ENCODE measurements at regions not wholly inside any gene's neighbourhood (a gene's known extent, or its start where the extent isn't known, plus 50 kb on each side); places are given as distances from the start of the nearest gene placed in this dataset.

DNA sequence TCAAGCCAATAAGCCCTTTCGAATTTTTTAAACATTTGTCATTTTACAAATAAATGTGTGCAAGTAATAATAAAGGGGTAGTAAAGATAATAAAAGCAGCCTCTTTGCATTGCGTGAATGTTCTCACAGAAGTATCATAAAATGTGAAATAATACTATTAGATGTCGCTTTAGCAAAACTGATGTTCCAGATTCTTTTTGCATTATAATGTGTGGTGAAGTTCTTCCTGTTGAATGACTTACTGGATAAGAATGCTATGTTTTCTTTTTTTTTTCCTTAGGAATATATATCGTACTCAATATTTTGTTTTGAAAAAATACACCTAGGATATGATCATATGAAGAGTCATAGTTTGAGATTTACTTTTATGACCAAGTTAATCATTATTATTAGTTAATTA lies 85.2 kb upstream of the CDH12 start:
- no peaks in the 10 kb centered on the region for H3K36me3 ChIP-seq (ENCODE audit: insufficient read depth, low read length)
- no peak overlapping the region for H3K4me3 ChIP-seq (ENCODE audit: low read depth, low read length, poor library complexity, severe bottlenecking)
- TF ChIP-seq EZH2 (IDR thresholded peaks at IDR 0.05; ENCODE audit: borderline replicate concordance, low read length): no peak
- TF ChIP-seq, protein P1, sequence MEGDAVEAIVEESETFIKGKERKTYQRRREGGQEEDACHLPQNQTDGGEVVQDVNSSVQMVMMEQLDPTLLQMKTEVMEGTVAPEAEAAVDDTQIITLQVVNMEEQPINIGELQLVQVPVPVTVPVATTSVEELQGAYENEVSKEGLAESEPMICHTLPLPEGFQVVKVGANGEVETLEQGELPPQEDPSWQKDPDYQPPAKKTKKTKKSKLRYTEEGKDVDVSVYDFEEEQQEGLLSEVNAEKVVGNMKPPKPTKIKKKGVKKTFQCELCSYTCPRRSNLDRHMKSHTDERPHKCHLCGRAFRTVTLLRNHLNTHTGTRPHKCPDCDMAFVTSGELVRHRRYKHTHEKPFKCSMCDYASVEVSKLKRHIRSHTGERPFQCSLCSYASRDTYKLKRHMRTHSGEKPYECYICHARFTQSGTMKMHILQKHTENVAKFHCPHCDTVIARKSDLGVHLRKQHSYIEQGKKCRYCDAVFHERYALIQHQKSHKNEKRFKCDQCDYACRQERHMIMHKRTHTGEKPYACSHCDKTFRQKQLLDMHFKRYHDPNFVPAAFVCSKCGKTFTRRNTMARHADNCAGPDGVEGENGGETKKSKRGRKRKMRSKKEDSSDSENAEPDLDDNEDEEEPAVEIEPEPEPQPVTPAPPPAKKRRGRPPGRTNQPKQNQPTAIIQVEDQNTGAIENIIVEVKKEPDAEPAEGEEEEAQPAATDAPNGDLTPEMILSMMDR (IDR thresholded peaks at IDR 0.05; ENCODE audit: low read length): no peak
- H2AFZ ChIP-seq (ENCODE audit: low read length): no peak overlapping the region
- no peaks in the 10 kb centered on the region for H3K79me2 ChIP-seq (ENCODE audit: insufficient read depth, low read length)
- no peaks in the 10 kb centered on the region for H3K27me3 ChIP-seq (ENCODE audit: insufficient read depth, low read length)
- no peaks in the 10 kb centered on the region for H3F3A ChIP-seq (ENCODE audit: insufficient read depth, low read length)
- H3K4me1 ChIP-seq (ENCODE audit: insufficient read depth, low read length, severe bottlenecking): no peaks in the 10 kb centered on the region
- H3K27ac ChIP-seq (ENCODE audit: low read depth, low read length, poor library complexity, severe bottlenecking): no peak overlapping the region
- no peaks in the 10 kb centered on the region for H3K9me2 ChIP-seq (ENCODE audit: low read depth, low read length)
- no peaks in the 10 kb centered on the region for H4K20me1 ChIP-seq (ENCODE audit: insufficient read depth, low read length)
- H3K4me2 ChIP-seq (ENCODE audit: low read length): no peak overlapping the region
- no peak overlapping the region for H3K9ac ChIP-seq (ENCODE audit: low read length)
- H3K9me3 ChIP-seq (ENCODE audit: low read length): no peaks in the 10 kb centered on the region

DNA sequence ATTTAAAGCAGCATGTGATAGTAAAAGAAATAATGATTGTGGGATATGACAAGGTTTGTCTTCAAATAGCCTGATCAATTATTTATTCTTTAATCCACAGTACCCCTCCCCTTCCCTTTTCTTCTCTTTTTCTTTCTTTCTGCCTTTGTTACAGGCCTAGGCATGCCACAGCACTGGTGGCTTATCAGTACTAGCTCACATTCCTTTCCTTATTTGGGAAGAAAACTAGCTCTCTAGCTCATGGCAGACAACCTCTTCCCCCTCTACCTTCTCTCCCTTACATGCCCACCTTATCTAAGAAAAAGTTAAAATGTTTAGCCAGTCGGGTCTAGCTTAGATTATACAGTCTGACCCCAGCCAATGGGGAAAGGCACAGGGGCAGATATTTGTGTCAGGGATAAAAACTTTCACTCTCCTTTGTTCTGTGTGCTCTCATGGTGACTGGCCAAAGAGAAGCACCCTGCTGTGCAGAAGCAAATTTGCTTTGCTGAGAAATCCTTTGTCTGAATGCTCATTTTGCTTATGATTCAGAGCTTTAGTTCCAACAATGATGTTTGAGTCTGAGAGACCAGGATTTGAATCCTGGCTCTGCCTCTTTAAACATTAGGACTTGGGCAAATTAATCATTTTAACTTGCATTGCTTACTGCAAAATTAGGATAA lies 75.8 kb upstream of the CDH12 start:
- Histone ChIP-seq H3K4me3 (ENCODE audit: low read depth, low read length, poor library complexity, severe bottlenecking) (no peak overlapping the region), H3K79me2 (ENCODE audit: insufficient read depth, low read length) (no peaks in the 10 kb centered on the region), H3K4me2 (ENCODE audit: low read length) (no peak overlapping the region), H3K27ac (ENCODE audit: low read depth, low read length, poor library complexity, severe bottlenecking) (no peak overlapping the region), H3K36me3 (ENCODE audit: insufficient read depth, low read length) (no peaks in the 10 kb centered on the region), H2AFZ (ENCODE audit: low read length) (no peak overlapping the region), H3K9ac (ENCODE audit: low read length) (no peak overlapping the region), H4K20me1 (ENCODE audit: insufficient read depth, low read length) (no peaks in the 10 kb centered on the region), H3K9me2 (ENCODE audit: low read depth, low read length) (no peaks in the 10 kb centered on the region), H3K4me1 (ENCODE audit: insufficient read depth, low read length, severe bottlenecking) (no peaks in the 10 kb centered on the region), H3F3A (ENCODE audit: insufficient read depth, low read length) (no peaks in the 10 kb centered on the region), H3K27me3 (ENCODE audit: insufficient read depth, low read length) (no peaks in the 10 kb centered on the region), H3K9me3 (ENCODE audit: low read length) (no peaks in the 10 kb centered on the region)
- TF ChIP-seq, protein P1 (IDR thresholded peaks at IDR 0.05; ENCODE audit: low read length): no peak
- TF ChIP-seq EZH2 (IDR thresholded peaks at IDR 0.05; ENCODE audit: borderline replicate concordance, low read length): no peak

DNA sequence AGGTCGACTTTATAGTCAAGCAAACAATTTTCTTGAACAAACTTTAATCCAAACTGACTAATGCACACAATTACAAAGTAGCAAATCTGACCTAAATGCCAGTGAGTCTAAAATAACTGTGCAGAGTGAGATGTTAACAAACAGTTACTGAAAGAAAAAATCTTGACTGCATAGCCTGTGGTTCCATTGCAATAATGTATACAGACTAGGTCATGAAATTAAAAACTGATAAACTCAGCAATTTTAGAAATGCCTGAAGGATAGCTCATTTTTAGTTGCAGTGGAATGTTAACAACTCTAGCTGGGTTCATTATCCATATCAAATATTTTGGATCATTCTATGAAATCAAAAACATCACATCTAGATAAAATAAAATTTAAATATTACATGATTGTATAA lies 73.4 kb upstream of the CDH12 start:
- no peak overlapping the region for H3K4me2 ChIP-seq (ENCODE audit: low read length)
- no peaks in the 10 kb centered on the region for H4K20me1 ChIP-seq (ENCODE audit: insufficient read depth, low read length)
- TF ChIP-seq EZH2 (IDR thresholded peaks at IDR 0.05; ENCODE audit: borderline replicate concordance, low read length): no peak
- TF ChIP-seq, protein P1 (IDR thresholded peaks at IDR 0.05; ENCODE audit: low read length): no peak
- H2AFZ ChIP-seq (ENCODE audit: low read length): no peak overlapping the region
- H3K9ac ChIP-seq (ENCODE audit: low read length): no peak overlapping the region
- no peaks in the 10 kb centered on the region for H3K27me3 ChIP-seq (ENCODE audit: insufficient read depth, low read length)
- no peaks in the 10 kb centered on the region for H3K4me1 ChIP-seq (ENCODE audit: insufficient read depth, low read length, severe bottlenecking)
- no peaks in the 10 kb centered on the region for H3K9me2 ChIP-seq (ENCODE audit: low read depth, low read length)
- H3K9me3 ChIP-seq (ENCODE audit: low read length): no peaks in the 10 kb centered on the region
- no peaks in the 10 kb centered on the region for H3F3A ChIP-seq (ENCODE audit: insufficient read depth, low read length)
- H3K4me3 ChIP-seq (ENCODE audit: low read depth, low read length, poor library complexity, severe bottlenecking): no peak overlapping the region
- H3K79me2 ChIP-seq (ENCODE audit: insufficient read depth, low read length): no peaks in the 10 kb centered on the region
- H3K27ac ChIP-seq (ENCODE audit: low read depth, low read length, poor library complexity, severe bottlenecking): no peak overlapping the region
- H3K36me3 ChIP-seq (ENCODE audit: insufficient read depth, low read length): no peaks in the 10 kb centered on the region
